ENCODE measurements at regions not wholly inside any gene's neighbourhood (a gene's known extent, or its start where the extent isn't known, plus 50 kb on each side); places are given as distances from the start of the nearest gene placed in this dataset.

DNA sequence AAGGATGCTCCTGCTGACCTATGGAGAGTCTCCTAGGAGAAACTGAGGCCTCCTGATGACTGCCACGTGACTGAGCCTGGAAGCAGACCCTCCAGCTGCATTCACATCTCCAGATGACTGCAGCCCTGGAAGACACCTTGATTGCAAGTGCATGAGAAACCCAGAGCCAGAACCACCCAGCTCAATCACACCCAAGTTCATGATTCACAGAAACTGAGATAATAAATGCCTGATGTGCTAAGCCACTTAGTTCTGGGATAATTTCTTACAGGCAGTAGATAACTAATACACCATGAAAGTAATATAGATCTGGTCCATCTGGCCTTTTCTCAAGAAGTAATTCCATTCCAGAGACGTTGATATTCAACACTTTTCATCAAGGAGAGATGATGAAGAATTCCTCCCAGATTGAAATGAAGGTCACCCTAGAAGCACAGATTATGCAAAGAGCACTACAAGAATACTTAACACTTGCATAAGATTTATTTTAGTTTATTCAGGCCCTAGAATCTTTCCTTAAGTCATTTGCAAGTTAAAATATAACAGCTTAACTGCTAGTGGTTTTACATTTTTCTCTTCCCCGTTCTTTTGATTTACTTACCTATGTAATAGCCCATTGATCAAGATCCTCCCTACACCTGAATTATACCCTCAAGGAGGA, 208.2 kb upstream of the INHBA start:
- CTCF ChIA-PET, result interaction anchor here (1.2 to 1.5 kb wide), 2 partner anchors 10 to 32 kb away, joined by 3 to 4 read pairs; no protein-coding TSS in a partner anchor
- POLR2A ChIA-PET, result no interaction called here
- no peaks in the 10 kb centered on the region for H3K27me3 ChIP-seq (ENCODE audit: control insufficient read depth, insufficient read depth, low read length)
- no peak overlapping the region for H3K4me3 ChIP-seq (ENCODE audit: low read depth, low read length)
- no peak for DNase-seq (ENCODE audit: low read depth)
- no peaks in the 10 kb centered on the region for H3K36me3 ChIP-seq (ENCODE audit: control insufficient read depth, insufficient read depth, low read length)
- TF ChIP-seq, protein P1, sequence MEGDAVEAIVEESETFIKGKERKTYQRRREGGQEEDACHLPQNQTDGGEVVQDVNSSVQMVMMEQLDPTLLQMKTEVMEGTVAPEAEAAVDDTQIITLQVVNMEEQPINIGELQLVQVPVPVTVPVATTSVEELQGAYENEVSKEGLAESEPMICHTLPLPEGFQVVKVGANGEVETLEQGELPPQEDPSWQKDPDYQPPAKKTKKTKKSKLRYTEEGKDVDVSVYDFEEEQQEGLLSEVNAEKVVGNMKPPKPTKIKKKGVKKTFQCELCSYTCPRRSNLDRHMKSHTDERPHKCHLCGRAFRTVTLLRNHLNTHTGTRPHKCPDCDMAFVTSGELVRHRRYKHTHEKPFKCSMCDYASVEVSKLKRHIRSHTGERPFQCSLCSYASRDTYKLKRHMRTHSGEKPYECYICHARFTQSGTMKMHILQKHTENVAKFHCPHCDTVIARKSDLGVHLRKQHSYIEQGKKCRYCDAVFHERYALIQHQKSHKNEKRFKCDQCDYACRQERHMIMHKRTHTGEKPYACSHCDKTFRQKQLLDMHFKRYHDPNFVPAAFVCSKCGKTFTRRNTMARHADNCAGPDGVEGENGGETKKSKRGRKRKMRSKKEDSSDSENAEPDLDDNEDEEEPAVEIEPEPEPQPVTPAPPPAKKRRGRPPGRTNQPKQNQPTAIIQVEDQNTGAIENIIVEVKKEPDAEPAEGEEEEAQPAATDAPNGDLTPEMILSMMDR (IDR thresholded peaks at IDR 0.05; ENCODE audit: insufficient read depth, low read depth, low read length), result no peak

DNA sequence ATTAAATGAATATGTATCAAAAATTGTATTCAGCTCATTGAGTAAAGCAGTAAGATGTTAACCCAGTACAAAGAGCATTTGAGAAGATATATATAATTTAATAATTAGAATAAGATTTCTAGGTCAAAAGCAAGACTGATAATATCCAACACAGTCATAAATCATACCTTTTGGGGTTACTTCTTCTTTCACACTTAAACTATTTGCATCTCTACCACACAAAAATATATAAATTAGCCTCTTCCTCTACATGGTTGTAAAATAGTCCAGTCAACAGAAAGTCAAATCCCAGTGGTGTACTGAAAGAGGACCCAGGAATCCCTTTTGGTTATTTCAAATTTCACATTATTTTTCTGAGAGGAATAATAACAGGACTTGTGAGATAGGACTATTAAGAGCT, 204.6 kb upstream of the INHBA start:
- no peak for DNase-seq (ENCODE audit: low read depth)

DNA sequence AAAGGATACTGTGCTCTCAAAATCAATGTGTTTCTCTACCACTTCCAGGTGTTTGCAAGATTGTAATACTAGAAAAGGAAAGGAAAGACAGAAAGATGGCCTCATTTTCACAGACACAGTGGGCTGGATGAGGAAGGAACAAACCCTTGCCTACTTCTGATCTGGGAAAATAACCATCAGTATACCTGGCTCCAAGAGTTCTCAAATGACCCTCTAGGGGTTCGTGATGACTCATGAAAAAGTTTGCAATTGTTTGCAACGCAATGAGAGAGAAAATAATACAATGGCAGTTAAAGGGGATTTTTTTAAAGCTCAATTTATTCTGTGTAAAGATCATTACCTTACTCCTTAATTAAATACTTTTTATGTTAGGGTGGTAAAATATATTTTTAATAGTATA, 197.6 kb upstream of the INHBA start:
- H3K27me3 ChIP-seq (ENCODE audit: control insufficient read depth, insufficient read depth, low read length), result no peaks in the 10 kb centered on the region
- CTCF ChIA-PET, result interaction anchor here (1.4 to 1.8 kb wide), 2 partner anchors 10 to 14 kb away, joined by 3 to 4 read pairs; no protein-coding TSS in a partner anchor
- DNase-seq (ENCODE audit: low read depth), result no peak
- H3K36me3 ChIP-seq (ENCODE audit: control insufficient read depth, insufficient read depth, low read length), result no peaks in the 10 kb centered on the region
- POLR2A ChIA-PET, result no interaction called here
- H3K4me3 ChIP-seq (ENCODE audit: low read depth, low read length), result no peak overlapping the region
- TF ChIP-seq, protein P1 (IDR thresholded peaks at IDR 0.05; ENCODE audit: insufficient read depth, low read depth, low read length), result no peak

More for the DNA sequence above, 204.6 kb upstream of the INHBA start:
- CTCF ChIA-PET, result no interaction called here
- Histone ChIP-seq H3K27me3 (ENCODE audit: control insufficient read depth, insufficient read depth, low read length) (no peaks in the 10 kb centered on the region), H3K36me3 (ENCODE audit: control insufficient read depth, insufficient read depth, low read length) (no peaks in the 10 kb centered on the region), H3K4me3 (ENCODE audit: low read depth, low read length) (no peak overlapping the region)
- TF ChIP-seq, protein P1 (IDR thresholded peaks at IDR 0.05; ENCODE audit: insufficient read depth, low read depth, low read length), result no peak
- POLR2A ChIA-PET, result no interaction called here

DNA sequence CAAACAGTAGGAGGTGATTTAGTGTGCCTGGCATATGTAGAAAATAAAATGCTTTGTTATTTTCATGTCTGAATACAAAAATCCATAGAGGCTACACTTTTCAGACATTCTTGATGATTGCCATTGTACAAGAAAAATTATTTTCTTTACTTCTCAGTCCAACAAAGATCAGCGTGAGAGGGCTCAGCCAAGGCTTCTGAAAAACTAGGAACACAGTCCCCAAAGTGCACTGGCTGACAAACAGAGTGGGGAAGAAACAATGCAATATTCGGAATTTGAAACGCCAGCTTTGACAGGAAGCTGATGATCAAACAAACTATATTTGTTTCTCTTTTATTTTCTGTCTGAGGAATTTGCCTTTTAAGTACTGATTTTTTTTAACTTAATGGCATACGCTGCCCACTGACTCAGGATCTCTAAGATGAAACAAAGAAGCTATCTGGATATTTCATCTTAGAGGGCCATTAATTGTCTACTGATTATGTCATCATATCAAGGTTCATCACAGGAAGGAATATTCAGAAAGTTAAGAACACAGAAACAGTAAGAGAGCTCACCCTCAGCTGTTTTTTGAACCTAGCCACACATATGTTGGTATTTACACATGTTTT, 197.0 kb upstream of the INHBA start:
- ChIA-PET POLR2A (no interaction called here), CTCF (no interaction called here)
- no peaks in the 10 kb centered on the region for H3K27me3 ChIP-seq (ENCODE audit: control insufficient read depth, insufficient read depth, low read length)
- H3K36me3 ChIP-seq (ENCODE audit: control insufficient read depth, insufficient read depth, low read length), result no peaks in the 10 kb centered on the region
- no peak overlapping the region for H3K4me3 ChIP-seq (ENCODE audit: low read depth, low read length)
- no peak for DNase-seq (ENCODE audit: low read depth)
- TF ChIP-seq, protein P1 (IDR thresholded peaks at IDR 0.05; ENCODE audit: insufficient read depth, low read depth, low read length), result no peak

DNA sequence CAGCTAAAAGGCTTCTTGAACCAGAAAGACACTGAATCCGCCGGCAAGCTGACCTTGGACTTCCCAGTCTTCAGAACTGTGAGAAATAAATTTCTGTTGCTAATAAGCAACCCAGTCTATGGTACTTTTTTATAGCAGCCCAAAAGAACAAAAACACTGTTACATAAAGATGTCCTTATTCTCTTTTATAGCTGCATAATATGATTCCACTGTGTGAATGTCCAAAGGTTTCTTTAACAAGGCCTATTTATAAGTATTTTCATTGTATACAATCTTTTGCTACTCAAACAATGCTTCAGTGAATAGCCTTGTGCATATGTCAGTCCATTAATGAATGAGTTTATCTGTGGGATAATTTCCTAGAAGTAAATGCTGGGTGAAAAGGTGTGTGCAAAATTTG, 190.8 kb upstream of the INHBA start:
- H3K36me3 ChIP-seq (ENCODE audit: control insufficient read depth, insufficient read depth, low read length), result no peaks in the 10 kb centered on the region
- CTCF ChIA-PET, result no interaction called here
- H3K4me3 ChIP-seq (ENCODE audit: low read depth, low read length), result no peak overlapping the region
- DNase-seq (ENCODE audit: low read depth), result no peak
- H3K27me3 ChIP-seq (ENCODE audit: control insufficient read depth, insufficient read depth, low read length), result no peaks in the 10 kb centered on the region
- TF ChIP-seq, protein P1 (IDR thresholded peaks at IDR 0.05; ENCODE audit: insufficient read depth, low read depth, low read length), result no peak
- POLR2A ChIA-PET, result no interaction called here

All from BJ (cell line).